Activated CD4-positive, alpha-beta T cell treated with anti-CD3 and anti-CD28 coated beads, Interleukin-2, Interleukin-6, amounts not matched to agents 100 ng/mL and 50 ng/mL, durations not matched to agents 16 hours and 8 hours (primary cell): ENCODE measurements at regions not wholly inside any gene's neighbourhood (a gene's known extent, or its start where the extent isn't known, plus 50 kb on each side); places are given as distances from the start of the nearest gene placed in this dataset.

Experiments
- DNase-seq: peaks from one replicate; pipeline ENCODE4 v3.0.0-alpha.2; 2020

DNA sequence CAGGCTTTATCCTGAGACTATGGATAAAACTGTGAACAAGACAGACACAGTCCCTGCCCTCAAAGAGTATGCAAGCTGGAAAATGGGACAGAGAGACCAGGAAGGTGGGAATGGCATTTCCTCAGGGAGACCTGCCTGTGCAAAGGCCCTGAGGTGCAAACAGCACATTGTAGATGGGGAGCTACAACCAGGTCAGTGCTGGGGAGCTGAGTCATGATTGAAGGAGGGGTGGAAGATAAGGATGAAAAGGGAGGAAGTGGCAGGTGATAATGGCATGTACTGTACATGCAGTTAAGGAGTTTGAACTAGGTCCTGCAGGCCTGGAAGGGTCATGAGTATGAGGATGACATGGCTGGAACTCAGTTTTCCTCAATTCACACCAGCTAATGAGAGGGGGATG is 75.5 kb upstream of the BOD1 start:
- no peak for DNase-seq

DNA sequence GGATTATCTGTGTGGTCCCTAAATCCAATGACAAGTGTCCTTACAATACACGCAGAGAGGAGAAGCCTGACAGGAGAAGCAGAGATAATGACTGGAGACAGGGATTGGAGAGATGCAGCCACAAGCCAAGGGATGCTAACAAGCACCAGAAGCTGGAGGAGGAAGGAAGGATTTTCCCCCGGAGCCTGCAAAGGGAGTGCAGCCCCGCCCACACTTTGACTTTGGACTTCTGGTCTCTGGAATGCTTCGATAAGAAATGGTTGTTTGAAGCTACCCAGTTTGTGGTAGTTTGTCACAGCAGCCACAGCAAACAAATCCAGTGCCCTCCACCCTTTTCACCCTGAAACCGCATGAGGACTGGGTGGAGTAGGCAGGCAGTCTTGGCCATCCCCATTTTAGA is 77.2 kb upstream of the BOD1 start:
- DNase-seq: no peak

DNA sequence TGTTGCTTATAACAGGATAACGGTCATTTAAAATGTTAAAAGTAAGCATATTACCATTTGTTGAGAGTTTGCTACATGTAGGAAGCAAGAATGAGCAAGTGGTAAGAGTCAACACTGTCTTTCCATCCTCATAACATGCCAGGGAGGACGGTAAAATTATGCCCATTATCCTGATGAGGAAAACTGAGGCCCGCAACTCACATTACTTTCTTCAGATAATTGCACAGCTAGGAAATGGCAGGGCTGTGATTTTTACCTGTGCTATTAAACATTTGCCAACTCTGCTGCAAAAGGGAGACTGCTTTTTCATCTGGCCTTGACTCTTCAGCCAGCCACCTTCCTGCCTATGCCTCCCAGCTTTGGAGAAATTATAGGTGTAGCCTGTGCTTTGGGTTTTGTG is 79.8 kb upstream of the BOD1 start:
- DNase-seq: no peak

DNA sequence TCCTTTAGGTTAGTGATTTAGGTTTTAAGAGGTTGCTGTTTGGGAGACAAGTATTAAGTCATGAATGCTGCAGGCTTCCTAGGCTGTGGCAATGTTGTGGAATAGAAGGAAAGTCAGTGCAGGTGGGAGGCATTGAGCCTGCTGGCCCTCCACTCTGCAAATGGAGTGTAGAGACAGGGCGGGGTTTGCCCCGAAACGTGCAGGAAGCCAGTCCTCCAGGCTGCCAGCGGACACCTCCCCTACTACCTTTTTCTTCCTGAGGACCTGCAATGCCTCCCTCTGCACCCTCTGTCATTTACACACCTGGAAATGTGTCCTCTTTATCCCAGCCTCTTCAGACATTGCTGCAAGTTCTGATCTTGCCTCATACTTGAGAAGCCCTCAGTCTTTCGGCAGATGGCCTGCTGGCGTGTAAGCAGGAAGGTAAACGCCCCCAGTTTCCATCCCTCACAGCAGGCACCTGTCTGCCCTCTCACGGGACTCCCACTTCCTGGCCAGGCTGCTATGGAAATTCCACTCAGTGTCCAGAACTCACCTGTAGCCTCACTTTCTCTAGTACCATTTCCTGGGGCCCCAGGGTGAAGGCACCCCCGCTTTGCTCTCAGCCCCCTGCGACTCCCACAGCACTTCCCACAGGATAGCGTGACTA is 81.6 kb upstream of the BOD1 start:
- no peak for DNase-seq

DNA sequence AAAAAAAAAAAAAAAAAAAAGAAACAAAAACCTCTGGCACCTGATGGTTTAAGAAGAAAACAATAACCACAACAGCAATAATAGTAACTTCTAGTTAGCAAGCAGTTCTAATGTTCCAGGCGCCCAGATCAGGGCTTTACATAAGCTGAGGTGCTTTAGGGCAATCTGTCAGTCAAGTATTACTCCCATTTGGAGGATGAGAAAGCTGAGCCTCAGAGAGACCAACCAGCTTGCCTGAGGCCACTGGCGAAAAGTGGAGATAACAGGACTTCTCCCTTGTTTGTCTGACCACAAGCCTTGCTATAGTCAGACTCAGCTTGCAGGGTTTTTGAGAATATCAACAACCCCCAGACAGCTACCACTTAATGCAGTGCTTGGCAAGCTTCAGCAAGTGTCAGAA is 83.5 kb upstream of the BOD1 start:
- DNase-seq: no peak

DNA sequence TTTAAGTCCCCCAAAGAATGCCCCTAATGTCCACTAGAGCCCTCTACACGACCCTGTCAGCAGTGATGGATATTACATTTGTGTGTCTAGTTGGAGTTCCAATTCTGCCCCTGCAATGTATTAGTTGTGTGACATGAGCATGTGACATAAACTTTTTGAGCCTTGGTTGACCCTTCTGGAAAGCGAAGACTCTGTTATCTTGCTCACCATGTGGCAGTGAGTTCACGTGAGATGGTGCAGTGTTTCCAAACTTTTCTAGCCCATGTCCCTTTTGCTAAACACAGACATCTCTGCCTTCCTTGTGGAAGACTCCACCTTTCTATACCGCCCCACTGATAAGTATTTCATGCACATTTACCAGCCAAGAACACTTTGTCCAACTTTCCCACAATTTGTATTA is 87.0 kb upstream of the BOD1 start:
- DNase-seq: no peak

DNA sequence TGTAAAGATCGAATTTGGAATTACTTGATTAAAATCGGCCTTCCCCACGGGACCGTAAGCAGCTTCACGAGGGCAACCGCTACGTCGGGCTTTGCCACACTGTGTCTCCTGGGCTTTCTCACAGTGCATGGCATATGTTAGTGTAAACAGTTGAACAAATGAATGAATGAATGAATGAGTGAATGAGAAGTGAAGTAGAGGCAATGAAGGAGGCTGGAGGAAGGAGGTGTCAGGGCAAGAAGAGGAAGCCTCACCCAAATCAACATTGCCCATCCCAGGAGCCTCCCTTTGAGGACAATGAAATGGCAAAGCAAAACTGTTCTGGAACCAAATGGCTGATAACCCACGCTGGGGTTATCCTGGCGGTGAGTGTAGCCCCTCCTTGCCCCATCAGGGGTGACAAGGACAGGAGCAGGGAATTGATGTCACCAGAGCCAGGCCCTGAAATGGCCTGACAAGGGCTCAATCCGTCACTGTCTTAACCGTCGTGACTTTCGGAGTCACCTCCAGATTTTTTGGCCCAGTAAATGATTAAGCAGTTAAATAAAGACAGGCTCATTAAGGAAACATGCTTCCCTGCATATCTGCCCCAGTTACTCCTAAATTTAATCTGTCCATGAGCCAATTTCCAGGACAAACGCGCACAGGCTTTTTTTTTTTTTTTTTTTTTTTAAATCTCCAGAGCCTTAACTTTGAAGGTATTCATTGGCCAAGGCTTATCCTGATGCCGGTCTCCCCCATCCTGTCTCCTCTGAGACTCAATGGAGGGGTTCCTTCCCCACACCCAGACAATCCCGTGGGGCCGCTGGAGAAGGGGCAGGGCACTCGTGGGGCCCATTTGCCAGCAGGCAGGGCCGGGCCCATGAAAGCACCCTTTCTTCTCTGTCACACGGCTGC is 88.4 kb upstream of the BOD1 start:
- DNase-seq: no peak

DNA sequence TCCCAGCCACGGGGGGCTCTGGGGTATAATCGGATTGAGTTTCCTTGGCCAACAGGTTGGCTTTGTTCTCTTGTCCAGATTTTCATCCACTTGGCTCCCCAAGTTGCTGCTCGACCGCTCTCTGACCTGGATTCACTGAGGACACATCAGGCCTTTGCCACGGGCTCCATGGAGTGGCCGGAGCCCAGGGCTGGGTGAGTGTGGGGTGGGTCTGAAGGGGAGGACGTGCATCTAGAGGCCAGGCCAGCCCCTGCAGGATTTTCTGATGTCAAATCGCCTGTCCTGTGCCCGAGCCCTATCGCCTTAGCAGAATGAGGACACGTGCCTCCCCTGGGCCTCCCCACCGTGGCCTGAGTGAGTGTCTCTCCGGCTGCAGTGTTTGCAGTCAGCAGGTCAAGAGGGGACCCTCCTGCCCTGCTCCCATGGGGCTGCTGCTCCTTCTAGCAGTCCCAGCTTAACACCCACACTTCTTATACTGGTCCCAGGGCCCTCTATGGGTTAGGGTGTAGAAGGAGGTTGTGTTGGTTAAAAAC is 89.1 kb upstream of the BOD1 start:
- no peak for DNase-seq

DNA sequence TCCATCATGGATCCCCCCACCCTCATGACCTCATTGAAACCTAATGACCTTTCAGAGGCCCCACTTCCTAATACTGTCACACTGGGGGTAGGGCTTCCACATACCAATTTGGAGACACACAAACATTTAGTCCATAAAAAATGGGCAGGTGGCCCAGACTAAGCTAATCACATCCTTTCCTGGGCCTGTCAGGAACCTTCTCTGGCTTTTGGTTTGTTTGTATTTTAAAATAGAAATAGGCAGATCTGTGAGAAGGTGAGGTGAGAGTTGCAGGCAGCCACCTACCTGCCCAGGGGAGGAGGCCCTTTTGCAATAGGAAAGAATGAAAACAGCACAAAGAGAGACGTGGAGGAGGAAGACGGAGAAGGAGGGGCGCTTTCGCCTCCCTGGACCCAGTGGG is 90.2 kb upstream of the BOD1 start:
- no peak for DNase-seq

DNA sequence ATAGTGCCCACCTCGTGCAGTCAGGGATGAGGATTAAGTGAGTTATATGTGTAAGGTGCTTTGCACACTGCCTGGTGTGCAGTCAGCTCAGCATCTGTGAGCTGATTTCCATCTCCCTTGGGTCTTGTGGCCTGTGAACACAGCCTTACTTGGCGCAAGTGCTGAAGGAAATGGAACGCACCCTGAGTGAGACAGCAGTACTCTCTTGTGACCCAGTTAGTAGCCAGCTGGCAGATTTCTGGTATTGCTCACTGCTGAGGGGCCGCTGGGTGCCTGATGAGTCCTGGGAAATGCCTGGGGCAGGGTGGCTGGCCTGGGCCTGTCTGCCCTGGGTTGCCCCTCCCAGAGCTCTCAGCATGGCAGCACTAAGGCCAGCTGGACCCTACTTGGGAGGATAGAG is 90.9 kb upstream of the BOD1 start:
- no peak for DNase-seq

DNA sequence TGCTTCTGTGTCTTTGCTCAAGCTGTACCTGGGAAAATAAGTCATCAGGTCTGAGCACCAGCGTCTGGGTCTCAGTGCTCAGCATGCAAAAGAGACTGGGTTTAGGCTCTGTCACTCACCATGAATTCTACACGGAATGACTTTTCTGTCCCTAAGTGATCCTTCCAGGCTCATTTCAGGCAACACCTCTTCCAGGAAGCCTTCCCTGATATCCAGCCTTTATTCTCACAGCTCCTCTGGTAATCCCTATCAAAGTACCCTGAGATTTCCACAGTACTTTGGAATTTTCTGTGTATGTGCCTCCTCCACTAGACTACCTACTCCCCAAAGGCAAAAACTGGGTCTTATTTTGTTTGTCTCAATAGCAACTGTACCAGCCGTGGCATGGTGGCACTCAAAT is 92.7 kb upstream of the BOD1 start:
- no peak for DNase-seq

DNA sequence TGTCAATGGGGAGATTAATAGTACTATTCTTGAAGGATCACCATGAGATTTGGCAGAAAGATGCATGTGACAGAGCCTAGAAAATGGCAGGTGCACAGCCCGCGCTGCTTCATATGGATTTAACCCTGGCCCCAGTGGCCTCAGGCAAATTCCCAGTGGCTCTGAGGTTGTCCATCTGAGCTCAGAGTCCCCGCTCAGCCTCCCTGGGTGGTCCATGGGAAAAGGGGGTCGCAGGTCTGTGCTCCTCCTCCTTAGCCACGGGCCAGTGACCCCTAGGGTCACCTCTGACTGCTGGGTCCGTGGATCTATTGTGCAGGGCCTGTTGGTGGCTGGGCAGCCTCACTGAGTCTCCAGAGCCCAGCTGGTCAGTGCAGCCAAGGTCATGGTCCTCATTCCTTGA is 93.3 kb upstream of the BOD1 start:
- no peak for DNase-seq

DNA sequence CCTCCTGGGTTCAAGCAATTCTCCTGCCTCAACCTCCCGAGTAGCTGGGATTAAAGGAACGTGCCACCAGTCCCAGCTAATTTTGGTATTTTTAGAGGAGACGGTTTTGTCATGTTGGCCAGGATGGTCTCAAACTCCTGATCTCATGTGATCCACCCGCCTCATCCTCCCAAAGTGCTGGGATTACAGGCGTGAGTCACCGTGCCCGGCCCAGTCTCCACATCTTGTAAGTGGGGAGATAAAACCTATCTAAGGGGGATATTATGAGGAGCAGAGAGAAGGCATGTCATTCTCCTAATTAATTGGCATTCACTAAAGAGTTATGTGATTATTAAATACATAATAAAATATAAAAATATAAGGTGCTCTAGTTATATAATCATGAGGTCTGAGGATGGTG is 94.1 kb upstream of the BOD1 start:
- DNase-seq: no peak

DNA sequence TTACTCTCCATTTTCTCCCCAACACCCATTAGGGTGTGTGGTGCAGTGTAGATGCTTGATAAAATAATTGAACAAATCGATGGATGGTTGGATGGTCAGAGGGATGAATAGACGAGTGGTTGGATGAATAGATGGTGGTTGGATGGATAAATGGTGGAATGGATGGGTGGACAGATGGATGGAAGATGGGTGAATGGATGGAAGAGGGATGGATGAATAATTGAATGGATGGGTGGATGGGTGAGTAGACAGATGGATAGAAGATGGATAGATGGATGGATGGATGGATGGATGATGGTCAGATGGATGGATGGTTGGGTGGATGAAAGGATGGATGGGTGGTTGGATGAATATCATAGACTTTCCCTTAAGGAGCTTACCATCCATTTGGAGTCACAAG is 95.0 kb upstream of the BOD1 start:
- no peak for DNase-seq

DNA sequence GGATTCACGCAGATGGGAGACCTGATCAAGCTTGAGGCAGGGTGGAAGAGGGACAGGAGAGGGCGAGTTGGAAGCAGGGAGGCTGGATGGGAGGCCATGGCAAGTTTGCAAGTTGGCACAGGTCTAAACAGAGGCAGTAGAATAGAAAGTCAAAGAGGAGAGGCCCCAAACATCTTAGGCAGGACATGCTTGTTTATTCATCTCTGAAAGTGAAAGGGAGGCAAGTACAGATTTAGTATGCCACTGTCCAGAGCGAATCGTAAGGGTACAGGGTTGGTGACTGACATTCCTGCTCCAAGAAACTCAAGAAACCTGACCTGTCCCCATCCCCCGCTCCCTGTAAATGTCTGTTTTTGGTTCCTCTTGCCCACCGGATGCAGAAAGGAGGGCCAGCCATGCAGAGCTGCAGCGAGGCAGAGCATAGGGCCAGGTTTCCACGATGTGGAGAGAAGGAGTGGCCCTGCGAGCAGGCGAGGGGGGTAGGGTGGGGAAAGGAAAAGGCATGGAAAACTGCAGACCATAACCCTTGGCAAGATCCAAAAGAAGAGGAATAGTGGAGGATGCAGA is 96.2 kb upstream of the BOD1 start:
- no peak for DNase-seq

DNA sequence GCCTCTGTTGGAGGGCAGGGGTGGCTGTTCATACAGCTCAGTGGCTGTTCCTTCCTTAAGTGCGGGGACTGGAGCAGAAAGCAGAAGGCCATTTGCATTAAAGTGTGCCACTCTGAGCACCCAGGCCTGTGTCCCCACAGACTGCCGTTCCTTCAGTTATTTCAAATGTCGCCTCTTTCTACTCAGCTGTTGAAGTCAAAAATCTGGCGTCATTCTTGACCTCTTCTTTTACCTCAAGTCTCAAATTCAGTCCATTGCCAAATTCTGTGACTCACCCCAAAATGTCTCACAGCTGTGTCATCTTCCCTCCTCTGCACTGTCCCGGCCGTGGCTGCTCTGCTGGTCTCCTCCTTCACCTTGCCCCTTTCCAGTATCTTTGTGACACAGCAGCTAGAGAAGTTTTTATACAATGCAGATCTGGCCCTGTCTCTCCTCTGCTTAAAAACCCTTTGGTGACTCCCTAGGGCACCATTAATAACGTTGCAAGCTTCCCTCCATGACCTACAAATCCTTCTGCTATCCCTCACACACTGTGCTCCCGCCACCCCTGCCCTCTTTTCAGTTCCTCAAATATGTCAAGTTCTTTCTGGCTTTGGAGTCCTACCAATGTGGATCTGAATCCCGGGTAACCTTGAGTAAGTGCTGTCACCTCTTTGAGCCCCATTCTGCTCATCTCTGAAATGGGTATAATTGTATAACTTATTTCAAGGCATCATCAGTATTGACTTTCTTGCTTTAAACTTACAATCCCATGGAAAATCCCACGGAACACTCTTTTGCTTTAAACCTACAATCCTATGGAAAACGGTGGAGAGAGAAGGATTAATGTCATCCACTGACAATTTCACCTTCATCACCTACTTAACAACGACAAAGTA is 98.3 kb upstream of the BOD1 start:
- DNase-seq: no peak

DNA sequence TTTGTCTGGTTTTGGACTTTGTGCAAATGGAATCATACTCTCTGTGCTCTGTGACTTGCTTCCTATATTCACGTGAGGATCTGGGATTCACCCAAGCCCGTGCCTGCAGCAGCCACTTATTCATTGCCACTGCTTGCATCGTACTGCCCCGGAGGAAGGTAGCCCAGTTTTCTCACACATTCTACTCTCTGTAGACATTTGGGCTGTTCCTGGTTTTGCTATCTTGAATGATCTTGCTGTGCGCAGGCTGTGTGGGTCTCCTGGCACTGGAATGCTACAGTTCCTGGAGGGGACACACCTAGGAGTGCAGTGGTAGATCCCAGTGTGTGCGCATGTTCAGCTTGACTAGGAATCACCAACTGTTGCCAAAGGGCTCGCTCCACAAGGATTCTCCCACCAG is 99.2 kb upstream of the BOD1 start:
- no peak for DNase-seq

DNA sequence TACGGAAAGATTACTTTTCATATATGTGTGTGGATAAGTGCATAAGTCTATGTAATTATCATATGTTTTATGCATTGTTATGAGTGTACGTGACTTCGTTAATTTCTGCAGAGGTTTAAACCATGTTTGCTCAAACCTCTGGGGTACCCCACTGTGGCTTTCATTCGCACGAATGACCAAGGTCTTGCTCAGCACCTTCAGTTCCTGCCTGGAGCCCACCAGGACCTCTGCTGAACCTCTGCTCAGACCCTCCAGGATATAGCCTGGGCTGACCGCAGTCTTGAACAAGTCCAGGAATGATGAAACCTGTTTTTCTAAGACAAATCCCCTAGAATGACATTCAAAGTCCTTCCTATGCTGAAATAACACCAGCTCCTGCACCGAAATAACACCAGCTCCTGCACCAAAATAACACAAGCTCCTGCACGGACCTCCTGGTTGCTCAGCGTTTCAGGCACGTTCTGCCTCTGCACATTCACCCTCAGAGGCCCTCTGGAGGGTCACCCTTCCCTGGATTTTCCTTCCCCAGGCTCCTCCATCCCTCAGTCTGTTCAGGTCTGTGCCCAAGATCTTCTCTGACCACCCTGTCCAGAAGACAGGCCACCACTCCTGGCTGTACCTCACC is 99.7 kb upstream of the BOD1 start:
- DNase-seq: no peak

DNA sequence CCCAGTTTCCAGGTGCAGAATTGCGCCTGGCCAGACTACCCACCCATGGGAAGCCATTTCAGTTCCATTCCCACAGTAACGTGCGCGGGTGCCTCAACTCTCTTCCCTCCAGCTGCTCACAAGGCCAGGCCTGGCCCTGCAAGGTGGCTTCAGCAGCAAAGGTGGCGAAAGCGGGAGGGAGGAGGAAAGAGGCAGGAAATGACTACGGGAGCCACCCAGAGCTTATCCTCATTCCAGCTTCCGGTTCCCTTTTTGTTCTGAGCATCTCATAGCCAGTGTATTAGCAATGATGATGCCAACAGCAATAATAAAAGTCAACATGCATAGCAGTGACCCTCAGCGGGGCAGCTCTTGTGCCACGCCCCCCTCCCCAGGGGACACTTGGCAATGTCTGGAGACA is 101.5 kb upstream of the BOD1 start:
- no peak for DNase-seq

DNA sequence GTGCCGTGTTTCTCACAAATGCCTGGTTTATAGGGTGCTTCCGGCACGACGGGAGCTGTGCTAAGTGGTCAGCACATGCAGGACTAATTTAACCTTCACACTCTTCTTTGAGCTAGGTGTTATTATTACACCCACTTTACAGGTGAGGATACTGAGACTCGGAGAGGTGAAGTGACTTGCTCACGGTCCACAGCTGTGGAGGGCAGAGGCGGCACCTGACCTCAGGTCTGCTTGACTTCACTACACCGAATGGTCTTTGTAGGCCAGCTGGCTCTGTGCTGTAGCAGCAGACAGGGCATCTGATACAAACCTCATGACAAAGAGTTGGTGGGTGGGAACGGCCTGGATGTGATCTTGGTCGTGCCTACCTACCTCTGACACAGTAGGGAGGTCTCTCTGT is 102.0 kb upstream of the BOD1 start:
- DNase-seq: no peak

DNA sequence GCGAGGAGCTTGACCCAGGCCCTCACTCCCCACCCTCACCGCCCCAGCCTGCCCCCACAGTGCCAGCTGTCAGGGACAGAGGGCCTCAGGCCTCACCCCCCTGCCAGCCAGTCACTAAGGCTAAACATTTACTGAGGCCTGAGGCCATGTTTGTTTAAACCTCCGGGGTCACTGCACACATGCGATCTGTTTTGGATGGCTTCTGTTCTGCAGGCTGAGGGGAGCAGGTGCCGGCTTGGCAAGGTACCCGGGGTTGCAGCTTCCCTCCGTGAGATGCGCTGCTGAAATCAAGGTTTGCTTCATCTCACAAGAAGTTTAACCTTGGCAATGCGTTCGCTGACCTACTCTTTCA is 103.3 kb upstream of the BOD1 start:
- no peak for DNase-seq

DNA sequence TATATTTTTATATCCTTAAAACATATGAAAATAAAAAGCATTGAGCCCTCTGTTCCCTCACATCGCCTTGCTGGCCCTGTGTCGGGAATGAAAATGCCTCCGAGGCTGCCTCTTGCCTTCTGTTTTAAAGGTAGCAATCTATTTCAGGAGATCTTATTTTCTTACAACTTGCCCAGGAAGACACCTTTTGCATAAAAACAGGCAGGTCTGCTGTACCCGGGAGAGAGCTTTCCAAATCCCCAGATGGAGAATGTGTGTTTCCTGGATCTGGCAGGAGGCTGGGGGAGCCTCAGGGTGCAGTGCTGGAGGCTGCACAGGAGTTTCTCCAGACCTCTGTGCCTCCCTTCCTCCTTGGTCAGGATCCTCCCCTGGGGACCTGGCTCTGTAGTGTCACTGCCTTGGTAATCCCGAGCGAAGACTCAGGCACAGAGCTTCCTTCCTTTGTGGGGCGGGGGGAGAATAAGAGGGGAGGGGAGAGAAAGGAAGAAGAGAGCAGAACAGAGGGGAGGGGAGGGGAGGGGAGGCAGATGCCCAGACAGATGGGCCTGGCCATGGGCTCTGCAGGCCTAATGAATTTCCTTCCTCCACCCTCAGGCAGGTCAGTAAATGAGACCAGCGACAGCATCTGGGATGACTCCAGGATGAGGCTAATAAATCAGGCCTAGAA is 104.0 kb upstream of the BOD1 start:
- no peak for DNase-seq
